NCI-H1092 treated with DMSO at 0.1 percent for 48 hours (cell line): ENCODE measurements at regions not wholly inside any gene's neighbourhood (a gene's known extent, or its start where the extent isn't known, plus 50 kb on each side); places are given as distances from the start of the nearest gene placed in this dataset.
"Not testable (repeated sequence)": the region's sequence is repeated elsewhere in the genome, so short reads cannot be mapped to it uniquely, and the experiment has no call there.

ENCODE experiments used
- DNase-seq: peaks from one replicate; lab custom pipeline; 2025; lab: John Stamatoyannopoulos, UW

GRCh38 chr5:58201922-58202648 is 257.8 kb downstream of the PLK2 start:
- DNase-seq = no peak

DNA sequence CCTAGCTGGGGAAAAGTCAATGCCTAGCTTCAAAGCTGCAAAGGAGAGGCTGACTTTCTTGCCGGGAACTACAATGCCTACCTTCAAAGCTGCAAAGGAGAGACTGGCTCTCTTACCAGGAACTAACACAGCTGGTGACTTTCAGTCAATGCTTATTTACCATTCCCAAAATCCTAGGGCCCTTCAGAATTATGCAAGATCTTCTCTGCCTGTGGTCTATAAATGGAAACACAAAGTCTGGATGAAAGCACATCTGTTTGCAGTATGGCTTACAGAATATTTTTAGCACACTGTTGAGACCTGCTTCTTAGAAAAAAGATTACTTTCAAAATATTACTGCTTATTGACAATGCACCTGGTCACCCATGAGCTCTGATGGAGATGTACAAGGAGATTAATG is 259.4 kb downstream of the PLK2 start:
- no peak for DNase-seq

GRCh38 chr5:58199087-58199486 is 260.8 kb downstream of the PLK2 start:
- no peak for DNase-seq

- DNase-seq = no peak
Observed at GRCh38 chr5:58198330-58198729, 261.6 kb downstream of the PLK2 start.

GRCh38 chr5:58197875-58198274 is 262.0 kb downstream of the PLK2 start:
- no peak for DNase-seq

- no peak for DNase-seq
Observed at GRCh38 chr5:58191443-58191842, 268.4 kb downstream of the PLK2 start.

GRCh38 chr5:58188262-58188651 is 271.6 kb downstream of the PLK2 start:
- DNase-seq = no peak

GRCh38 chr5:58187432-58188261 is 272.2 kb downstream of the PLK2 start:
- no peak for DNase-seq

DNA sequence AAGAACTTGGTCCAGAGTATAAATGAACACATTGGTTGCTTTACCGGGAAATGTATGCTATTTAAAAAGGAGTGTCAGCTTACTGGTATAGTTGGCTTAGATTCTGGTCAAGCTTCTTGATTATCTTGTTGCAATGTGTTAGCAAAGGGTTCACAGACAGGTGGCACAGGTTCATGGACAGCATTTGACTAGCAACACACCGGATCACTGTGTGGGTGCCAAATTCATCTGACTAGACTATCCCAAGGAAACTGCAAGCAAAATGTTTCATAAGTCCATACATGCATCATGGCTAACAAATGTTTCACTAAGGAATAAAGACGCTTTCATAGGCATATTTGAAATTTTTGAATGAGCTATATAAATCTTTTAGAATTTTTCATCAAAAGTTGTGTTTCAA is 274.1 kb downstream of the PLK2 start:
- DNase-seq = no peak

DNA sequence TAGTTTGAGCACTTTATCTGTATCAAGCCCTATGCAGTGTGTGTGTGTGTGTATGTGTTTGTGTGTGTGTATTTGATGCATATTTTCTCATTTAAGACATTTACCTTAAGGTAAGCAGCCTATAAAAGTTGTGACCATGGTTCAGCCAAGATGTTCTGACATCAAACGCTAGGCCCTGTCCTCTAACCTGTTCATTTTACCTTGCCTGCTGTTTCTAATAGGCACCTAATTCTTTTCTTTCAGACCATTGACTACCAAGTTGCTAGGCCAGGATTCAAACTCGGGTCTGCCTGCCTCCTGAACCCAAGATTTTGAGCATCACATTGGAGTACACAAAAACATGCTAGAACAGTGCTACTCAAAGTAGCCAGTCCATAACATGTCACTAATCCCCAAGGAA is 274.5 kb downstream of the PLK2 start:
- DNase-seq = no peak

DNA sequence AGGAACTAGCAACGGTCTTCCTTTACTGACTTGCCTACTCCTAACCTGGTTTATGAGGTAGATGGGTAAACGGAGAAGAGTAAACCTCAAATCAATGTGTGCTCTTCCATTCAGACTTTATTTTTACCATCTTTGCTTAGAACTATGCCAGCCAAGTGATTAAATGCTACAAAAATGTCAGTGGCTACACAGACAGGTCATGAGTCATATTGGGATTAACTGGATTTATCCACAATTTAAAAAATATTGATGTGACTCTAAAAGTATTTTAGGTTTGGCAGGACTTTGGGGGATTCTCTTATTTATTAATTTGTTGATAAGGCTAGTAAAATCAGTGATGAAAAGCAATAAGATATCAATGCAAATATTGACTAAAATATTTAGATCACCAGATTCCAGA is 275.0 kb downstream of the PLK2 start:
- DNase-seq = no peak

DNA sequence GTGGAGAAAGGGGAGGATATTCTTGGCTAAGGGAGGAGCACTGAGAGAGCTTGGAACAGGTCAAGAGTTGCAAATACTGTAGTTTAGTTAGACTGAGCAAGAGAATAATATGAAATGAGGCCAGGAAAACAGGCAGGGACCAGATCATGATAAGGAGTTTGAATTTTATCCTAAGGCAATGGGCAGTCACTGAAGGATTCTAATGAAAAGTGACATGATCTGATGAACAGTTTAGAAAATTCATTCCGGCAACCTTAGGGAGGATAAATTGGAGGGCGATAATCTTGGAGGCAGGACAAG is 276.1 kb downstream of the PLK2 start:
- no peak for DNase-seq

- DNase-seq = no peak
Observed at GRCh38 chr5:58183078-58183785, 276.7 kb downstream of the PLK2 start.

DNA sequence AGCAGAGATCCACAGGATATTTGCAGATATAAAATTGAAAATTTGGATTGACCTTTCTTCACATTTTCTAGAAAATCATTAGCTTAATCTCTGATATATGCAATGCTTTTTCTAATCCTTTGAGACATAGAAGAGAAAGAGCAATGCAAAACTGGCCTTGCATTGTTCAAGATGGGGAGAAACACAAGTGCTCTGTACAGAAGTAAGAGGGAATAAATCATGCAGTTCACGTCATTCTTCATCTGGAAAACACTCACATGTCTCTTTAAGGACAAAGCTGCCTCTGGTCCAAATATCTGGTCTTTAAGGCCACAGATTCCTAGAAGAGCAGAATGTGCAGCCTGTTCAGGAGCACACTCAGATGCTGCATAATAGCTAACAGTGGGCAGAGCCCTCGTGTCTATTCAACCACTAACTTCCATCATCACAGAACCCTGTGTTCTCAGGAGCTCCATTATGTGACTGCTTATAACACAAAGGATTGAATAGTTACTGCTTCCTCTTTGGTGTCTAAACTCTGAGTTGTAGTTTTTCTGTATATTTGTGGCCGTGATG is 277.5 kb downstream of the PLK2 start:
- no peak for DNase-seq

DNA sequence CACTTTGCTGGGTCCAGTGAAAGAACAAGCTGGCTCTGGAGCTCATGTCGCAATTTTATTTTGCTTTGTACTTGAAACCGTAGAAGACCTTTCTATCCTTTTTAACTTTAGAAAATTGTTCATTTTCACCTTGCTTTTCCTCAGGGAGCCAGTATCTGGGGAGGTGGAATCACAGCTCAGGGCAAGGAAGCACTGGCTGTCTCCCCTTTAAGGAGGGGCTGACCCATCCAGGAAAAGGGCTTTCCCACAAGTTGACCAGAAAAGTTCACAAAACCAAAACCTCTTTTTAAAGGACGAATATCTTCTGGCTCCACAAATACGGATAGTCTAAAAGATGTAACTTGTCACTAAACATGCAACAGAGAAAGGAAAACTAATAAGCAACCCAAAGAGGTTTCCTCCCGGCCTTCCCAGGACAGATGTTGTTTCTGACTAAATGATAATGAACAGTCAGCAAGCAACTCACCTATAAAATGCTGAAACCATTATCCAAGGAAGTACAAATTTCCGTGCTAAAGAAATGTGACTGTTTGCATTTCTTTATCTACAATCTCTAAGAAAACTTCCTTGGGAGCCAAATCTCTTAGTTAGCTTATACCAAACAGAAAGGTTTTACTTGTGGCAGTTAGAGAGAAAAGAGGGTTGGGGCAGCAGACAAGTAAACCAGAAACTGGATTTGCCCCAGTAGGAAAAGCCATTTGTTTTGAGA is 278.2 kb downstream of the PLK2 start:
- no peak for DNase-seq

GRCh38 chr5:58172946-58173345 is 286.9 kb downstream of the PLK2 start:
- no peak for DNase-seq

GRCh38 chr5:58165152-58165551 is 294.7 kb downstream of the PLK2 start:
- DNase-seq = no peak

- DNase-seq = not testable (repeated sequence)
Observed at GRCh38 chr5:58161889-58162288, 298.0 kb downstream of the PLK2 start.

GRCh38 chr5:58156973-58157701 is 302.7 kb downstream of the PLK2 start:
- DNase-seq = no peak

GRCh38 chr5:58156361-58156760 is 303.5 kb downstream of the PLK2 start:
- no peak for DNase-seq

- DNase-seq = no peak
Observed at GRCh38 chr5:58153255-58153654, 306.6 kb downstream of the PLK2 start.
